ENCODE measurements at regions not wholly inside any gene's neighbourhood (a gene's known extent, or its start where the extent isn't known, plus 50 kb on each side); places are given as distances from the start of the nearest gene placed in this dataset.

- DNase-seq (ENCODE audit: low read depth) = no peak
- in situ Hi-C loops (cut with HindIII; ENCODE audit: low sequenced_read_pairs) = no loop called here
- no peak for TF ChIP-seq CTCF (IDR thresholded peaks at IDR 0.05; ENCODE audit: low read depth, low read length, missing control alignments)
- no peak overlapping the region for H3K4me3 ChIP-seq (ENCODE audit: low read depth, low read length)
Measured at GRCh38 chr1:56148326-56149193, 430.8 kb downstream of the PLPP3 start.

GRCh38 chr1:56147459-56147858 is 431.9 kb downstream of the PLPP3 start:
- in situ Hi-C loops (cut with HindIII; ENCODE audit: low sequenced_read_pairs) = no loop called here
- no peak for DNase-seq (ENCODE audit: low read depth)
- no peak overlapping the region for H3K4me3 ChIP-seq (ENCODE audit: low read depth, low read length)
- no peak for TF ChIP-seq CTCF (IDR thresholded peaks at IDR 0.05; ENCODE audit: low read depth, low read length, missing control alignments)

GRCh38 chr1:56147034-56147433 is 432.3 kb downstream of the PLPP3 start:
- TF ChIP-seq CTCF (IDR thresholded peaks at IDR 0.05; ENCODE audit: low read depth, low read length, missing control alignments) = no peak
- in situ Hi-C loops (cut with HindIII; ENCODE audit: low sequenced_read_pairs) = no loop called here
- DNase-seq (ENCODE audit: low read depth) = no peak

GRCh38 chr1:56146449-56146848 is 432.9 kb downstream of the PLPP3 start:
- TF ChIP-seq CTCF (IDR thresholded peaks at IDR 0.05; ENCODE audit: low read depth, low read length, missing control alignments) = no peak
- in situ Hi-C loops (cut with HindIII; ENCODE audit: low sequenced_read_pairs) = no loop called here
- no peak for DNase-seq (ENCODE audit: low read depth)
- no peak overlapping the region for H3K4me3 ChIP-seq (ENCODE audit: low read depth, low read length)

More at GRCh38 chr1:56147034-56147433, 432.3 kb downstream of the PLPP3 start:
- no peak overlapping the region for H3K4me3 ChIP-seq (ENCODE audit: low read depth, low read length)

GRCh38 chr1:56145581-56145980 is 433.8 kb downstream of the PLPP3 start:
- in situ Hi-C loops (cut with HindIII; ENCODE audit: low sequenced_read_pairs) = no loop called here
- DNase-seq (ENCODE audit: low read depth) = no peak
- H3K4me3 ChIP-seq (ENCODE audit: low read depth, low read length) = no peak overlapping the region
- no peak for TF ChIP-seq CTCF (IDR thresholded peaks at IDR 0.05; ENCODE audit: low read depth, low read length, missing control alignments)

GRCh38 chr1:56142301-56142700 is 437.1 kb downstream of the PLPP3 start:
- H3K4me3 ChIP-seq (ENCODE audit: low read depth, low read length) = no peak overlapping the region
- no peak for TF ChIP-seq CTCF (IDR thresholded peaks at IDR 0.05; ENCODE audit: low read depth, low read length, missing control alignments)
- in situ Hi-C loops (cut with HindIII; ENCODE audit: low sequenced_read_pairs) = no loop called here
- no peak for DNase-seq (ENCODE audit: low read depth)

All from astrocyte of the cerebellum (primary cell).